GM12875 (cell line): ENCODE measurements at regions not wholly inside any gene's neighbourhood (a gene's known extent, or its start where the extent isn't known, plus 50 kb on each side); places are given as distances from the start of the nearest gene placed in this dataset.

Experiments used
- H3K4me3 ChIP-seq: one replicate; pipeline ENCODE4 v1.5.1; 2011; ENCODE audit warnings: low read depth, low read length, control low read depth
- CTCF ChIP-seq: IDR thresholded peaks from 2 replicates; pipeline ENCODE4 v1.5.1; 2011; ENCODE audit warnings: low read depth, mild to moderate bottlenecking, control low read depth, inconsistent platforms, low read length, moderate library complexity, borderline replicate concordance; ENCODE audit not compliant: insufficient read depth

GRCh38 chr4:162366146-162366545 is 202.3 kb upstream of the FSTL5 start:
- TF ChIP-seq CTCF: no peak
- no peak overlapping the region for H3K4me3 ChIP-seq

- no peak overlapping the region for H3K4me3 ChIP-seq
- no peak for TF ChIP-seq CTCF
These were observed 200.9 kb upstream of the FSTL5 start for GRCh38 chr4:162364651-162365050.

- TF ChIP-seq CTCF: no peak
- H3K4me3 ChIP-seq: no peak overlapping the region
These were observed 196.8 kb upstream of the FSTL5 start for GRCh38 chr4:162360369-162361149.

GRCh38 chr4:162356181-162356580 is 192.4 kb upstream of the FSTL5 start:
- no peak overlapping the region for H3K4me3 ChIP-seq
- no peak for TF ChIP-seq CTCF

- no peak overlapping the region for H3K4me3 ChIP-seq
- no peak for TF ChIP-seq CTCF
These were observed 188.8 kb upstream of the FSTL5 start for GRCh38 chr4:162352580-162353107.

- TF ChIP-seq CTCF: no peak
- no peak overlapping the region for H3K4me3 ChIP-seq
These were observed 186.5 kb upstream of the FSTL5 start for GRCh38 chr4:162350331-162350730.

- H3K4me3 ChIP-seq: no peak overlapping the region
- TF ChIP-seq CTCF: no peak
These were observed 185.6 kb upstream of the FSTL5 start for GRCh38 chr4:162349395-162349794.
